ENCODE measurements at regions not wholly inside any gene's neighbourhood (a gene's known extent, or its start where the extent isn't known, plus 50 kb on each side); places are given as distances from the start of the nearest gene placed in this dataset.

- no peaks in the 10 kb centered on the region for H3K36me3 ChIP-seq (replicated peaks; ENCODE audit: control insufficient read depth, insufficient read depth, low read length)
- DNase-seq: no peak
- no peak overlapping the region for H3K4me3 ChIP-seq (ENCODE audit: insufficient read depth, low read depth, low read length)
- no peaks in the 10 kb centered on the region for H3K27me3 ChIP-seq (ENCODE audit: control insufficient read depth, insufficient read depth, low read length)
Measured at GRCh38 chr12:58773986-58774385, 146.3 kb downstream of the LRIG3 start.

- no peaks in the 10 kb centered on the region for H3K36me3 ChIP-seq (replicated peaks; ENCODE audit: control insufficient read depth, insufficient read depth, low read length)
- no peak overlapping the region for H3K4me3 ChIP-seq (ENCODE audit: insufficient read depth, low read depth, low read length)
- H3K27me3 ChIP-seq (ENCODE audit: control insufficient read depth, insufficient read depth, low read length): no peaks in the 10 kb centered on the region
- no peak for DNase-seq
Measured at GRCh38 chr12:58774731-58775130, 145.6 kb downstream of the LRIG3 start.

DNA sequence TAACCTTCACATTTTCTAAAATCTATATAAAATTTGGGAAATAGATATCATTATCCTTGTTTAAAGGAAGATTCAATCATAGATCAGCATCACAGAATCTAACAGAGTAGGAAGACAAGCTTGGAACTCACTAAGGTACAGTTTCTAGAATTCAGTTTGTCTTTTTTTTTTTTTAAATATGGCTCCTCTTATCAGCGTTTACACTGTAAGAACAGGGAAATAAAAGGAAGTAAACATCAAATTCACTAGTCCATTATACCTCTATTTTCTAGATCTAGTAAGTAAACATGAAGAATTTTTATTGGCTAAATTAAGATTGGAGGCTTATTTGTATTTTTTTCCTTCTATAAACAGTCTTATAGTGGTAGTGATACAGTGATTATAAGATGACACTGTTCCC lies 144.9 kb downstream of the LRIG3 start:
- no peak overlapping the region for H3K4me3 ChIP-seq (ENCODE audit: insufficient read depth, low read depth, low read length)
- H3K27me3 ChIP-seq (ENCODE audit: control insufficient read depth, insufficient read depth, low read length): no peaks in the 10 kb centered on the region
- DNase-seq: no peak
- H3K36me3 ChIP-seq (replicated peaks; ENCODE audit: control insufficient read depth, insufficient read depth, low read length): no peaks in the 10 kb centered on the region

- H3K27me3 ChIP-seq (ENCODE audit: control insufficient read depth, insufficient read depth, low read length): no peaks in the 10 kb centered on the region
- H3K36me3 ChIP-seq (replicated peaks; ENCODE audit: control insufficient read depth, insufficient read depth, low read length): no peaks in the 10 kb centered on the region
- no peak overlapping the region for H3K4me3 ChIP-seq (ENCODE audit: insufficient read depth, low read depth, low read length)
- DNase-seq: no peak
Measured at GRCh38 chr12:58776144-58776543, 144.2 kb downstream of the LRIG3 start.

- DNase-seq: no peak
- Histone ChIP-seq H3K36me3 (replicated peaks; ENCODE audit: control insufficient read depth, insufficient read depth, low read length) (no peaks in the 10 kb centered on the region), H3K27me3 (ENCODE audit: control insufficient read depth, insufficient read depth, low read length) (no peaks in the 10 kb centered on the region), H3K4me3 (ENCODE audit: insufficient read depth, low read depth, low read length) (no peak overlapping the region)
Measured at GRCh38 chr12:58777815-58778214, 142.5 kb downstream of the LRIG3 start.

DNA sequence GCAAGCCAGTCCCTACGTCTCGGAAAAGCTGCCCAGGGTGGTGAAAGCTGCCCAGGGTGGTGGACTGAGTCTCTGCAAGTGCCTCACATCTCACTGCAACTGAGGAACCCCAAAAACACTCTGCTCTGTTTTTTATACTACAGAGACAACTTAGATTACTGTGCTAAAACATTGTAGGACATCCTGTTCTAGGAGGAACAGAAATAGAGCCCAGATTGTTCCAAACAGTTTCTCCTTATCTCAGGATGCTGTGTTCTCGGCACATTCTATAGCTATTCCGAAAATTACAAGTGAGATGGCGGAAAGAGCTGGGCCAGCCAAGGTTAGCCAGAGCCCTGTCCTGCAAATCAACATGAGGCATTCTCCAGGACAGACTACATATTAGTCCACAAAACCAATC lies 138.7 kb downstream of the LRIG3 start:
- DNase-seq: no peak
- Histone ChIP-seq H3K36me3 (replicated peaks; ENCODE audit: control insufficient read depth, insufficient read depth, low read length) (no peaks in the 10 kb centered on the region), H3K27me3 (ENCODE audit: control insufficient read depth, insufficient read depth, low read length) (no peaks in the 10 kb centered on the region), H3K4me3 (ENCODE audit: insufficient read depth, low read depth, low read length) (no peak overlapping the region)

DNA sequence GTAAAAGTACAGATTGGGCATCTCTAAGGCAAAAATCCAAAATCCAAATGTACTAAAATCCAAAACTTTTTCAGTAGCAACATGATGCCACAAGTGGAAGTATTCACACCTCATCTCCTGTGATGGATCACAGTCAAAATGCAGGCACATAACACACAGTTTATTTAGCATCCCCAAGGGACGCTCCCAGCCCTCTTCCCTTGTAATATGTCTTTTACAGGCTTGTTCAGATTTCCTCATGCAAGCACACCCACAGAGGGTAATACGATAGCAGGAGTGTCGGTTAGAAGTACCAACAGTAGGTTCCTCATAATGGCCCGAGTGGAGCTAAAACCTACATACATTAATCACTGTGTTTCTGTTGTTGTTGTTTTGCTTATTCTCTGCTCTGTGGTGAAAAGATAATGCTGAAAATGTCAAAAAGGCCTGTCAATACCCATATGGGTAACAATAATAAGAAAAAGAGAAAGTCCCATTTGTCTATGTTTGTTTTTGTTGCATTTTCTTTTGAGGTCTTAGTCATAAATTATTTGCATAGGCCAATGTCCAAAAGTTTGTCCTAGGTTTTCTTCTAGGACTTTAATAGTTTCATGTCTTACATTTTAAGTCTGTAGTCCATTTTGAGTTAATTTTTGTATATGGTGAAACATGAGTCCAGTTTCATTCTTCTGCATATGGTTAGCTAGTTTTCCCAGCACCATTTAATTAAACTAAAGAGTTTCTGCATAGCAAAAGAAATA lies 133.1 kb downstream of the LRIG3 start:
- no peak for DNase-seq
- Histone ChIP-seq H3K27me3 (ENCODE audit: control insufficient read depth, insufficient read depth, low read length) (no peaks in the 10 kb centered on the region), H3K36me3 (replicated peaks; ENCODE audit: control insufficient read depth, insufficient read depth, low read length) (no peaks in the 10 kb centered on the region), H3K4me3 (ENCODE audit: insufficient read depth, low read depth, low read length) (no peak overlapping the region)

GRCh38 chr12:58794859-58795258 lies 125.4 kb downstream of the LRIG3 start:
- DNase-seq: no peak
- Histone ChIP-seq H3K27me3 (ENCODE audit: control insufficient read depth, insufficient read depth, low read length) (no peaks in the 10 kb centered on the region), H3K36me3 (replicated peaks; ENCODE audit: control insufficient read depth, insufficient read depth, low read length) (no peaks in the 10 kb centered on the region), H3K4me3 (ENCODE audit: insufficient read depth, low read depth, low read length) (no peak overlapping the region)

GRCh38 chr12:58795825-58796224 lies 124.5 kb downstream of the LRIG3 start:
- no peak for DNase-seq

GRCh38 chr12:58801986-58802385 lies 118.3 kb downstream of the LRIG3 start:
- no peak for DNase-seq
- Histone ChIP-seq H3K4me3 (ENCODE audit: insufficient read depth, low read depth, low read length) (no peak overlapping the region), H3K27me3 (ENCODE audit: control insufficient read depth, insufficient read depth, low read length) (no peaks in the 10 kb centered on the region), H3K36me3 (replicated peaks; ENCODE audit: control insufficient read depth, insufficient read depth, low read length) (no peaks in the 10 kb centered on the region)

More at GRCh38 chr12:58795825-58796224, 124.5 kb downstream of the LRIG3 start:
- Histone ChIP-seq H3K27me3 (ENCODE audit: control insufficient read depth, insufficient read depth, low read length) (no peaks in the 10 kb centered on the region), H3K36me3 (replicated peaks; ENCODE audit: control insufficient read depth, insufficient read depth, low read length) (no peaks in the 10 kb centered on the region), H3K4me3 (ENCODE audit: insufficient read depth, low read depth, low read length) (no peak overlapping the region)

- no peak for DNase-seq
- Histone ChIP-seq H3K4me3 (ENCODE audit: insufficient read depth, low read depth, low read length) (no peak overlapping the region), H3K27me3 (ENCODE audit: control insufficient read depth, insufficient read depth, low read length) (no peaks in the 10 kb centered on the region), H3K36me3 (replicated peaks; ENCODE audit: control insufficient read depth, insufficient read depth, low read length) (no peaks in the 10 kb centered on the region)
Measured at GRCh38 chr12:58803908-58804307, 116.4 kb downstream of the LRIG3 start.

DNA sequence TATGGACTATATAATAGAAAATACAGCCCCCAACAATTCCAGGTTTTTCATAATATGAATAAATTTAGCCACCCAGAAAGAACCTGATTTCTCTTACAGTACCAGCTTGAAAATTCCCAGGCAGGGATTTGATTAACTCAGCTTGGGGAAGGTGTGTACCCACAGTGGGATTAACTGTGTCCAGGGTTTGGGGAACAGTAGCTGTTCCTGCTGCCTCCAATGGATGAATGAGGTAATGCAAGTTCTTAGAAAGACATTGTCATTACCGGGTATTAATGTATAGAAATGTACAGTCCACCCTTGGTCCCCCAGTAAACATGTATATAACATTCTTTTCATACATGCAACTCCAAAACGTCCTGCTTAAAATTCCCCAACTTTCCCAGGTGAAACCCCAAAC lies 115.6 kb downstream of the LRIG3 start:
- Histone ChIP-seq H3K27me3 (ENCODE audit: control insufficient read depth, insufficient read depth, low read length) (no peaks in the 10 kb centered on the region), H3K36me3 (replicated peaks; ENCODE audit: control insufficient read depth, insufficient read depth, low read length) (no peaks in the 10 kb centered on the region), H3K4me3 (ENCODE audit: insufficient read depth, low read depth, low read length) (no peak overlapping the region)
- DNase-seq: peak; percentile 4

GRCh38 chr12:58809064-58809607 lies 111.2 kb downstream of the LRIG3 start:
- no peaks in the 10 kb centered on the region for H3K36me3 ChIP-seq (replicated peaks; ENCODE audit: control insufficient read depth, insufficient read depth, low read length)
- H3K4me3 ChIP-seq (ENCODE audit: insufficient read depth, low read depth, low read length): no peak overlapping the region
- DNase-seq: no peak
- no peaks in the 10 kb centered on the region for H3K27me3 ChIP-seq (ENCODE audit: control insufficient read depth, insufficient read depth, low read length)

- H3K36me3 ChIP-seq (replicated peaks; ENCODE audit: control insufficient read depth, insufficient read depth, low read length): no peaks in the 10 kb centered on the region
- DNase-seq: no peak
- H3K27me3 ChIP-seq (ENCODE audit: control insufficient read depth, insufficient read depth, low read length): no peaks in the 10 kb centered on the region
- H3K4me3 ChIP-seq (ENCODE audit: insufficient read depth, low read depth, low read length): no peak overlapping the region
Measured at GRCh38 chr12:58811346-58811745, 109.0 kb downstream of the LRIG3 start.

DNA sequence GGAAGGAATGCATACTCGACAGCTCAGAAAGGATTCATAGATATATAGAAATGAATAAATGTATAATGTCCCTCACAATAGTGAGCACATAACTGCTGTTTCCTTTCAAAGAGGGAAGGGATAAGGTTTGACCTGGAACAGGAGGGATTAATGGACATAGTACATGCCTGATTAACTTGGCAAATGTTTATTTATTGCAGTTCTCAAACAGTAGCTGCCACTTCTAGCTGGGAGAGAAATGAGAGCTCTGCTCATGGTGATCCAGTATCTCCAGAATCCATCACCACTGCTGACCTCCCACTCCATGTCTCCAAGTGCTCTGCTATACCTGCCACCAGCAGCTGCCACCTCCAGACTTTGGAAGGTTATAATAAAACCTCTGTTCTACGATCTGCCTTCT lies 108.1 kb downstream of the LRIG3 start:
- no peak for DNase-seq
- no peaks in the 10 kb centered on the region for H3K27me3 ChIP-seq (ENCODE audit: control insufficient read depth, insufficient read depth, low read length)
- no peaks in the 10 kb centered on the region for H3K36me3 ChIP-seq (replicated peaks; ENCODE audit: control insufficient read depth, insufficient read depth, low read length)
- H3K4me3 ChIP-seq (ENCODE audit: insufficient read depth, low read depth, low read length): no peak overlapping the region

DNA sequence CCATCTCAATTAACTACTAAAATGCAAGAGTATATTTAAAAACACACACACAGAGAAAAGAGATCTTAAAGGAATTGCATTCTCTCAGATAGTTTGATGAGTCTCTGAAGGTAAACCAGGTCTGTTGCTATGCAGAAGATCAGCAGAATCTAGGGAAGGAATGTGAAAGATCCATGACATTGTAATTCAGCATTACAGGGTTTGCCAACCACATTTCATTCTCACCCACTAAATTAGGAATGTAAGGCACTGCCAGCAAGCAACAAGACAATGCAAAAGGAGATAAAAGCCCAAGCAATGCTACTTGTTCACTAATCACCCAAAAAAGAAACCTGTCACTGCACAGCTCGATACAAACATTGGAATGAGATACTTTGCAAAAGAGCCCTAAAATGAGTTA lies 106.3 kb downstream of the LRIG3 start:
- Histone ChIP-seq H3K36me3 (replicated peaks; ENCODE audit: control insufficient read depth, insufficient read depth, low read length) (no peaks in the 10 kb centered on the region), H3K27me3 (ENCODE audit: control insufficient read depth, insufficient read depth, low read length) (no peaks in the 10 kb centered on the region), H3K4me3 (ENCODE audit: insufficient read depth, low read depth, low read length) (no peak overlapping the region)
- DNase-seq: no peak

Data from H7 (cell line).